Activated naive CD8-positive, alpha-beta T cell treated with anti-CD3 and anti-CD28 coated beads for 36 hours (primary cell): ENCODE measurements at regions not wholly inside any gene's neighbourhood (a gene's known extent, or its start where the extent isn't known, plus 50 kb on each side); places are given as distances from the start of the nearest gene placed in this dataset.
A peak's percentile ranks its signal among the peaks of the same experiment; 100 is the strongest.
"Not testable (repeated sequence)": the region's sequence is repeated elsewhere in the genome, so short reads cannot be mapped to it uniquely, and the experiment has no call there.

ENCODE experiments used
- DNase-seq: peaks from one replicate; pipeline ENCODE4 v3.0.0; 2021
- H3K27ac Mint-ChIP-seq: one replicate; pipeline ENCODE4 v1.8.0; 2022; ENCODE audit warnings: mild to moderate bottlenecking, moderate library complexity, mixed read lengths
- H3K27me3 Mint-ChIP-seq: one replicate; pipeline ENCODE4 v1.8.0; 2022; ENCODE audit warnings: mild to moderate bottlenecking, mixed read lengths
- H3K36me3 Mint-ChIP-seq: one replicate; pipeline ENCODE4 v1.8.0; 2021; ENCODE audit warnings: mild to moderate bottlenecking, mixed read lengths
- H3K4me1 Mint-ChIP-seq: one replicate; pipeline ENCODE4 v1.8.0; 2021; ENCODE audit warnings: mixed read lengths
- H3K4me3 Mint-ChIP-seq: one replicate; pipeline ENCODE4 v1.8.0; 2022; ENCODE audit warnings: mild to moderate bottlenecking, moderate library complexity, mixed read lengths
- H3K9me3 Mint-ChIP-seq: one replicate; pipeline ENCODE4 v1.8.0; 2022; ENCODE audit warnings: mixed read lengths

- Mint-ChIP-seq H3K9me3 (no peaks in the 10 kb centered on the region), H3K27ac (no peak overlapping the region), H3K36me3 (no peaks in the 10 kb centered on the region), H3K27me3 (no peaks in the 10 kb centered on the region), H3K4me1 (no peaks in the 10 kb centered on the region), H3K4me3 (no peak overlapping the region)
- DNase-seq: no peak
Measured at GRCh38 chr7:66535414-66536329, 93.0 kb upstream of the KCTD7 start.

- Mint-ChIP-seq H3K9me3 (no peaks in the 10 kb centered on the region), H3K4me3 (no peak overlapping the region), H3K4me1 (no peaks in the 10 kb centered on the region), H3K36me3 (no peaks in the 10 kb centered on the region), H3K27me3 (no peaks in the 10 kb centered on the region), H3K27ac (no peak overlapping the region)
- DNase-seq: no peak
Measured at GRCh38 chr7:66537380-66537779, 91.3 kb upstream of the KCTD7 start.

GRCh38 chr7:66537876-66538275 lies 90.8 kb upstream of the KCTD7 start:
- no peak overlapping the region for H3K27ac Mint-ChIP-seq
- H3K36me3 Mint-ChIP-seq: no peaks in the 10 kb centered on the region
- H3K9me3 Mint-ChIP-seq: no peaks in the 10 kb centered on the region
- H3K4me1 Mint-ChIP-seq: no peaks in the 10 kb centered on the region
- no peak for DNase-seq
- H3K4me3 Mint-ChIP-seq: no peak overlapping the region
- no peaks in the 10 kb centered on the region for H3K27me3 Mint-ChIP-seq

- Mint-ChIP-seq H3K27me3 (no peaks in the 10 kb centered on the region), H3K4me3 (no peak overlapping the region), H3K36me3 (no peaks in the 10 kb centered on the region), H3K4me1 (no peaks in the 10 kb centered on the region), H3K9me3 (no peaks in the 10 kb centered on the region), H3K27ac (no peak overlapping the region)
- DNase-seq: no peak
Measured at GRCh38 chr7:66539264-66539623, 89.4 kb upstream of the KCTD7 start.

- no peak for DNase-seq
- no peak overlapping the region for H3K4me3 Mint-ChIP-seq
- H3K27me3 Mint-ChIP-seq: no peaks in the 10 kb centered on the region
- H3K36me3 Mint-ChIP-seq: no peaks in the 10 kb centered on the region
- no peak overlapping the region for H3K27ac Mint-ChIP-seq
- no peaks in the 10 kb centered on the region for H3K4me1 Mint-ChIP-seq
- no peaks in the 10 kb centered on the region for H3K9me3 Mint-ChIP-seq
Measured at GRCh38 chr7:66539902-66540375, 88.7 kb upstream of the KCTD7 start.

- no peaks in the 10 kb centered on the region for H3K9me3 Mint-ChIP-seq
- H3K27me3 Mint-ChIP-seq: no peaks in the 10 kb centered on the region
- no peaks in the 10 kb centered on the region for H3K4me1 Mint-ChIP-seq
- H3K4me3 Mint-ChIP-seq: no peak overlapping the region
- H3K27ac Mint-ChIP-seq: no peak overlapping the region
- DNase-seq: no peak
- H3K36me3 Mint-ChIP-seq: no peaks in the 10 kb centered on the region
Measured at GRCh38 chr7:66542049-66542448, 86.6 kb upstream of the KCTD7 start.

GRCh38 chr7:66542528-66543269 lies 86.0 kb upstream of the KCTD7 start:
- no peaks in the 10 kb centered on the region for H3K4me1 Mint-ChIP-seq
- H3K36me3 Mint-ChIP-seq: no peaks in the 10 kb centered on the region
- no peak for DNase-seq

GRCh38 chr7:66549466-66549865 lies 79.2 kb upstream of the KCTD7 start:
- peaks cover 2% of the 10 kb centered on the region for H3K36me3 Mint-ChIP-seq
- no peaks in the 10 kb centered on the region for H3K27me3 Mint-ChIP-seq
- no peaks in the 10 kb centered on the region for H3K9me3 Mint-ChIP-seq
- H3K4me1 Mint-ChIP-seq: no peaks in the 10 kb centered on the region
- H3K27ac Mint-ChIP-seq: no peak overlapping the region
- DNase-seq: no peak
- H3K4me3 Mint-ChIP-seq: no peak overlapping the region

More at GRCh38 chr7:66542528-66543269, 86.0 kb upstream of the KCTD7 start:
- no peak overlapping the region for H3K4me3 Mint-ChIP-seq
- peak overlapping the region; percentile 23 for H3K27ac Mint-ChIP-seq
- H3K9me3 Mint-ChIP-seq: no peaks in the 10 kb centered on the region
- H3K27me3 Mint-ChIP-seq: no peaks in the 10 kb centered on the region

- Mint-ChIP-seq H3K27me3 (no peaks in the 10 kb centered on the region), H3K9me3 (no peaks in the 10 kb centered on the region), H3K4me3 (no peak overlapping the region), H3K36me3 (peaks cover 4% of the 10 kb centered on the region), H3K27ac (no peak overlapping the region), H3K4me1 (peaks cover 2% of the 10 kb centered on the region)
- no peak for DNase-seq
Measured at GRCh38 chr7:66553001-66553400, 75.7 kb upstream of the KCTD7 start.

GRCh38 chr7:66553675-66554074 lies 75.0 kb upstream of the KCTD7 start:
- not testable (repeated sequence) for H3K36me3 Mint-ChIP-seq, H3K27ac Mint-ChIP-seq, H3K9me3 Mint-ChIP-seq, H3K4me1 Mint-ChIP-seq, H3K4me3 Mint-ChIP-seq, H3K27me3 Mint-ChIP-seq, DNase-seq

- H3K4me1 Mint-ChIP-seq: not testable (repeated sequence)
Measured at GRCh38 chr7:66554291-66554690, 74.4 kb upstream of the KCTD7 start.

GRCh38 chr7:66554842-66555430 lies 73.7 kb upstream of the KCTD7 start:
- not testable (repeated sequence) for H3K4me3 Mint-ChIP-seq, H3K9me3 Mint-ChIP-seq, H3K36me3 Mint-ChIP-seq, H3K4me1 Mint-ChIP-seq, H3K27ac Mint-ChIP-seq, H3K27me3 Mint-ChIP-seq, DNase-seq

More at GRCh38 chr7:66554291-66554690, 74.4 kb upstream of the KCTD7 start:
- not testable (repeated sequence) for H3K4me3 Mint-ChIP-seq, DNase-seq, H3K36me3 Mint-ChIP-seq, H3K27ac Mint-ChIP-seq, H3K27me3 Mint-ChIP-seq, H3K9me3 Mint-ChIP-seq

GRCh38 chr7:66556177-66556548 lies 72.5 kb upstream of the KCTD7 start:
- H3K4me3 Mint-ChIP-seq: no peak overlapping the region
- peaks cover 2% of the 10 kb centered on the region for H3K4me1 Mint-ChIP-seq
- H3K27ac Mint-ChIP-seq: no peak overlapping the region
- no peak for DNase-seq
- no peaks in the 10 kb centered on the region for H3K27me3 Mint-ChIP-seq
- H3K36me3 Mint-ChIP-seq: peaks cover 2% of the 10 kb centered on the region
- no peaks in the 10 kb centered on the region for H3K9me3 Mint-ChIP-seq

GRCh38 chr7:66556549-66557213 lies 72.0 kb upstream of the KCTD7 start:
- H3K4me1 Mint-ChIP-seq: peaks cover 2% of the 10 kb centered on the region
- no peaks in the 10 kb centered on the region for H3K9me3 Mint-ChIP-seq
- peaks cover 2% of the 10 kb centered on the region for H3K36me3 Mint-ChIP-seq
- H3K27me3 Mint-ChIP-seq: no peaks in the 10 kb centered on the region
- no peak overlapping the region for H3K4me3 Mint-ChIP-seq
- DNase-seq: no peak
- H3K27ac Mint-ChIP-seq: no peak overlapping the region
